Sciatic nerve (tissue), 2 donors: ENCODE measurements at regions not wholly inside any gene's neighbourhood (a gene's known extent, or its start where the extent isn't known, plus 50 kb on each side); places are given as distances from the start of the nearest gene placed in this dataset. TPM values are rescaled to one million over a fixed set of nuclear protein-coding genes. Genes with fewer than 3 reads are reported as not detected.

Source experiments
- ATAC-seq: fragments of 200-7000 bp; cut with Tn5 transposase; one replicate; pipeline ENCODE4 v1.9.1; 2020; ENCODE audit warnings: mild to moderate bottlenecking, moderate library complexity
- DNase-seq: peaks from one replicate; pipeline ENCODE4 v3.0.0-alpha.2; 2020; ENCODE audit warnings: low spot score
- intact Hi-C: fragments of 100-400 bp; cut with DNase I; formaldehyde crosslinking; loops from one replicate; pipeline ENCODE4 v1.14.2; 2022
- microRNA-seq: library from miRNA; unstranded; fragments of <30 nt; microRNA quantifications from one replicate; pipeline ENCODE4 v1.2.0, GENCODE V29; 2020
- donor health status: DM: no; HTN: no; CAD: no.
- donor health status: DM: no; HTN: no; CAD: no.

- intact Hi-C loops = no loop called here
- no peak for DNase-seq
Measured at GRCh38 chr20:61191096-61191495, 61.0 kb upstream of the CDH4 start.

GRCh38 chr20:61192337-61192950 is 59.6 kb upstream of the CDH4 start:
- no peak for ATAC-seq

More at GRCh38 chr20:61191096-61191495, 61.0 kb upstream of the CDH4 start:
- no peak for ATAC-seq

DNA sequence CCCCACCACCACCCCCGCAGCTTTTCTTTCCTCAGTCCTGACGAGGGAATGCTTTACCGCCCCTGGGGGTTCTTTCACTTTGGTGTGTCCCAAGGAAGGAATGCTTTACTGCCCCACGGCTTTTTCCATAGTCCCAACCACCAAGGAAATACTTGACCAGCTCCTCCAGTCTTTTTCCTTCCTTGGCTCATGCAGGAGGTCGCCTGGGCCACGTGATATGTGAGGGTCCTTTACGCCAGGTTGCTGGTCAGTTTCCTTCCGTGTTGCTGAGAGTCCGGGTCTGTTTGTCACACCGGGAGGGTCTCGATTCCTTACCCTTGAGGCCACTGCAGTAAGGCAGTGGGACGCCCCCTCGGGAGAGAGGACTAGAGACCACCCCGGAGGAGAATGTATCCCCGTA is 58.9 kb upstream of the CDH4 start:
- DNase-seq (no peak), ATAC-seq (no peak)
- intact Hi-C loops = no loop called here

More at GRCh38 chr20:61192337-61192950, 59.6 kb upstream of the CDH4 start:
- no peak for DNase-seq
- intact Hi-C loops = no loop called here

Small RNA genes lying in the stretch of these regions (microRNA-seq; reads per million reads assigned to microRNA genes)
- not detected for gene MIR4533
- gene MIR548AG2 = not detected
- gene MIR646 = not detected
